Fibroblast of skin of scalp (primary cell): ENCODE measurements at regions not wholly inside any gene's neighbourhood (a gene's known extent, or its start where the extent isn't known, plus 50 kb on each side); places are given as distances from the start of the nearest gene placed in this dataset.
A peak's percentile ranks its signal among the peaks of the same experiment; 100 is the strongest.

ENCODE experiments used
- DNase-seq: peaks from one replicate; pipeline ENCODE4 v3.0.0-alpha.2; 2013

- DNase-seq, result no peak
Observed at GRCh38 chr4:32778025-32778424, 2057.9 kb downstream of the PCDH7 start.

- no peak for DNase-seq
Observed at GRCh38 chr4:32778938-32779337, 2058.8 kb downstream of the PCDH7 start.

GRCh38 chr4:32789026-32789608, 2068.9 kb downstream of the PCDH7 start:
- peak; percentile 66 for DNase-seq

GRCh38 chr4:32790803-32791202, 2070.6 kb downstream of the PCDH7 start:
- no peak for DNase-seq

GRCh38 chr4:32798471-32799159, 2078.4 kb downstream of the PCDH7 start:
- no peak for DNase-seq

GRCh38 chr4:32824336-32824735, 2104.2 kb downstream of the PCDH7 start:
- peak; percentile 21 for DNase-seq

- DNase-seq, result no peak
Observed at GRCh38 chr4:32826169-32826568, 2106.0 kb downstream of the PCDH7 start.

- DNase-seq, result no peak
Observed at GRCh38 chr4:32830160-32830559, 2110.0 kb downstream of the PCDH7 start.

GRCh38 chr4:32831104-32831503, 2110.9 kb downstream of the PCDH7 start:
- no peak for DNase-seq

GRCh38 chr4:32840461-32841189, 2120.5 kb downstream of the PCDH7 start:
- no peak for DNase-seq

- no peak for DNase-seq
Observed at GRCh38 chr4:32841217-32841616, 2121.0 kb downstream of the PCDH7 start.

GRCh38 chr4:32847461-32847860, 2127.3 kb downstream of the PCDH7 start:
- DNase-seq, result peak; percentile 5

- no peak for DNase-seq
Observed at GRCh38 chr4:32855622-32856021, 2135.5 kb downstream of the PCDH7 start.

GRCh38 chr4:32858361-32858760, 2138.2 kb downstream of the PCDH7 start:
- DNase-seq, result no peak

- DNase-seq, result peak; percentile 73
Observed at GRCh38 chr4:32858971-32859370, 2138.8 kb downstream of the PCDH7 start.

- DNase-seq, result no peak
Observed at GRCh38 chr4:32864713-32865351, 2144.7 kb downstream of the PCDH7 start.

- DNase-seq, result no peak
Observed at GRCh38 chr4:32876546-32876945, 2156.4 kb downstream of the PCDH7 start.

GRCh38 chr4:32879913-32880312, 2159.7 kb downstream of the PCDH7 start:
- DNase-seq, result no peak

GRCh38 chr4:32884198-32884597, 2164.0 kb downstream of the PCDH7 start:
- peak; percentile 20 for DNase-seq

- DNase-seq, result no peak
Observed at GRCh38 chr4:32890398-32890797, 2170.2 kb downstream of the PCDH7 start.

- DNase-seq, result no peak
Observed at GRCh38 chr4:32909053-32909452, 2188.9 kb downstream of the PCDH7 start.

- DNase-seq, result no peak
Observed at GRCh38 chr4:32909736-32910135, 2189.6 kb downstream of the PCDH7 start.

GRCh38 chr4:32917586-32917985, 2197.4 kb downstream of the PCDH7 start:
- DNase-seq, result no peak
